HG02571 (cell line): ENCODE measurements at regions not wholly inside any gene's neighbourhood (a gene's known extent, or its start where the extent isn't known, plus 50 kb on each side); places are given as distances from the start of the nearest gene placed in this dataset.
"Not testable (repeated sequence)": the region's sequence is repeated elsewhere in the genome, so short reads cannot be mapped to it uniquely, and the experiment has no call there.

Experiments
- ATAC-seq: cut with Tn5 transposase; IDR thresholded peaks from one replicate; pipeline ENCODE4 v1.9.1; 2021; ENCODE audit warnings: mild to moderate bottlenecking, moderate library complexity; ENCODE audit not compliant: unreplicated experiment

GRCh38 chrX:75873993-75874392 is 88.9 kb upstream of the MAGEE2 start:
- no peak for ATAC-seq

DNA sequence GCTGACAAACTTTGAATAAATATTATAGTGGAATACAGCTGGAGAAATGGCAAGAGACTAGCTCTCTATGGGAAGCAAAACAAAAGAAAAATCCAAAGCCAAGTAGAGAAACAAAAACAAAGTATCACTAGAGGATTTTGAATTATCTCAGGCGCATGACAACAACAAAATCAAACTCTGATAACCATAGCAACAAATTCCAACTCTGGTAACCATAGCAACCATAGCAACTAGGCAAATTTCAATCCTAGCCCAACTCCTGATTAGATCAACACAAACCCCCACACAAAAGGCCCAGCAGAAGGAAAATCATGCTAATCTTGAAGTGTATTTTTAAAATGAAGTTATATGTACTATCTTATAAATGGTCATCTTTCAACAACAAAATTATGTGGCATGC is 98.4 kb upstream of the MAGEE2 start:
- no peak for ATAC-seq

- ATAC-seq: no peak
Observed at GRCh38 chrX:75887833-75888232, 102.8 kb upstream of the MAGEE2 start.

- ATAC-seq: no peak
Observed at GRCh38 chrX:75892749-75893148, 107.7 kb upstream of the MAGEE2 start.

DNA sequence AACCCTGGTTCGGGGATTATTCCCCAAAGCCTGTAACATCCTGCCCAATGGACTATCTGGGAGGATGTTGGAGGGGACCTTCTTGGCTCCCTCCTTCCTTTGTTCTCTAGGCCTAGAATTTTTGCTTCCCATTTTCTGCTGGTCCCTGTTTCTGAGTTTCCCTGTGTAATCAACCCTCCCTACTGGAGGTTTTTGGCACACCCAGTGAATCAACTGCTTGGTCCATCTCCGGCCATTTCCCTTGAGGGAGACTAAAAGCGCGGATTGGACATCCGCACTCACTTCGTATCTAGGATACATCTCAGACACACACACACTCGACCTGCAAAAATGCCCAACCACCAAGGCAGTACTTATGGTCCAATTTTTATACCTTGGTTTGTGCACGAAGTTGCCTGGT is 108.2 kb upstream of the MAGEE2 start:
- no peak for ATAC-seq

DNA sequence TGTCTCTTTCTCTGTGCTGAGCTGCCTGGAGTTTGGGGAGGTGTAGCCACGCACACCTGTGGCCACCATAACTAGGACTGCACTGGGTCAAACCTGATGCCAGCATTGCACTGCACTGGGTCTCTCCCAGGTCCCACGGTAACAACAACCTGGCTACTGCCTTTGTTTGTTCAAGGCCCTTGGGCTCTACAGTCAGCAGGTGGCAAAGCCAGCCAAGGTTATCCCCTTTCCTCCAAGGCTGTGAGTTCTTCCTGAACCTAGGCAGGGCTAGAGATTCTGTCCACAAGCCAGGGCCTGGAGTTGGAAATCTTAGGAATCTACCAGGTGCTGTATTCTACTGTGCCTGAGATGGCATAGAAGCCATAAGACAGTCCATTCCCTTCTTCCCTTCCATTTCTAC is 126.7 kb upstream of the MAGEE2 start:
- no peak for ATAC-seq

DNA sequence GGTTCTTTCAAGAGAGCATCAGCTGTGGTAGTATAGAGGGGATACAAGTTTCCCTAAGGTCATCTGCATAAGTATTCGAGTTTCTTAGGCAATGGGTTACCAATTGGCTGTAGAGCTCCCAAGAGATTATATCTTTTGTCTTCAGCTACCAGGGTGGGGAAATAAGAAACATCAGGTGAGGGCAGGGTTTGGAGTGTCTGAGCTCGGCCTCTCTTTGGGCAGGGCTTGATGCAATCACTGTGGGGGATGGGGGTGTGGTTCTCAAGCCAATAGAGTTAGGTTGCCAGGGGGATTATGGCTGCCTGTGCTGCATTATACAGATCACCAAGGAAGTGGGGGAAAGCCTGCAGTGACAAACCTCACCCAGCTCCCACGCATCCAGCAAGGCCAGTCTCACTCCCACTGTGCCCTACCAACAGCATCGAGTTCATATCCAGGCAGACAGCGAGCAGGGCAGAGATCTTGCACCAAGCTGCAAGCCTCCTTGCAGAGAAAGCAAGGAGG is 172.1 kb upstream of the MAGEE2 start:
- no peak for ATAC-seq

DNA sequence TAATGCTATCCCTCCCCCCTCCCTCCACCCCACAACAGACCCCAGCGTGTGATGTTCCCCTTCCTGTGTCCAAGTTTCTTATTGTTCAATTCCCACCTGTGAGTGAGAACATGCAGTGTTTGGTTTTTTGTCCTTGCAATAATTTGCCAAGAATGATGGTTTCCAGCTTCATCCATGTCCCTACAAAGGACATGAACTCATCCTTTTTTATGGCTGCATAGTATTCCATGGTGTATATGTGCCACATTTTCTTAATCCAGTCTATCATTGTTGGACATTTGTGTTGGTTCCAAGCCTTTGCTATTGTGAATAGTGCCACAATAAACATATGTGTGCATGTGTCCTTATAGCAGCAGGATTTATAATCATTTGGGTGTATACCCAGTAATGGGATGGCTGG is 176.3 kb upstream of the MAGEE2 start:
- not testable (repeated sequence) for ATAC-seq

- no peak for ATAC-seq
Observed at GRCh38 chrX:75963774-75964173, 178.7 kb upstream of the MAGEE2 start.

- no peak for ATAC-seq
Observed at GRCh38 chrX:75968293-75968692, 183.2 kb upstream of the MAGEE2 start.

- ATAC-seq: no peak
Observed at GRCh38 chrX:75986976-75987375, 185.9 kb upstream of the PBDC1 start.

DNA sequence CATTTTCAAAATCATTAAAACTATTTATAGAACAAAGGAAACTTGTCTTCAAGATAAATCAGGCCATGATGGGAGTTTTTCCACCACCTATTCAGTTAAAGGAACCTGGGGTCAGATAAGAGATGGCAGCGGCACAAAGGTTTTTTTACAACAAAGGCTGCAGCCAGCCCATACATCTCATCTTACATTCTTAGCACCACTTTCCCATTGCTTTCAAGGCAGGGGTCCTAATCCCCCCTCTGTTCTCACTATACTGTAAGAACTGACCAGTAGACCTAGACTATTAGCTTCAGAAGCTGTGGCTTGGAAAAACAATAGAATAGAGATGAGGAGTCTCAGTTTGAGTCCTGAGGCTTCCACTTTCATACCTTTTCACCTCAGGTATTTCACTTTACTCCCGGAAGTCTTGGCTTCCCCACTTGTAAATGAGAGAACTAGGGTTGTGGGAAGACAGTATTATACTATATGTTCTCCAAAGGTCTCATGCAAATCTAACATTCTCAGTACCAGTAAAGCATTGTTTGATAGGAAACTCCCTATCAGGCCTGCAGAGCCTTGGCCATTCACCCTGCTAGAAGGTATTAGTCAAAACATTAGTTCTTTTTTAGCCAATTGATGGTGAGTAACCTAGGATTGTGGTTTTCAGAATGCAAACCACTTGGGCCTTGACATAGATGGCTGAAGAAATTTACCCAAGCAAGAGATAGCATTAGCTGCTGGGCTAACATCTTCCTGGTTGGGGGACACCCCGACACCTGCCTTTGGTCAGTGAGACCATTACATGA is 182.9 kb upstream of the PBDC1 start:
- peak; percentile 85 for ATAC-seq

- no peak for ATAC-seq
Observed at GRCh38 chrX:75997692-75998091, 175.2 kb upstream of the PBDC1 start.

DNA sequence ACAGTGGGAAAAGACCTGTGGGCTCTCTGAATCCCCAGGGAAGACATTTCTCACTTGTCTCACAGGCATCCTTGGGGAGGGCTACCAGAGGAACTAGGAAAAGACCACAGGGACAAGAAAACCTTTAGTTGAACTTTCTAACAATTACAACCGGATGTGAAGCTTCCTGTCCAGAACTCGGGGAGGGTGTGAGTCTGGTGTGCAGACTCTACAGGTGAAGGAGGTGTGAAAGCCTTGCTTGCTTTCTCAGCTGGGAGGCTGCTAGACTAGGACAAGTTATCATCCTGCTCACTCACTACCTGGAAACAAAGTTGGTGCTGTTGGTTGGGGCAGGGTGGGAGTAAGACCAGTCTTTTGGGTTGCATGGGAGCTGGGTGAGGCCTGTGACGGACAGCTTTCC is 158.5 kb upstream of the PBDC1 start:
- no peak for ATAC-seq

DNA sequence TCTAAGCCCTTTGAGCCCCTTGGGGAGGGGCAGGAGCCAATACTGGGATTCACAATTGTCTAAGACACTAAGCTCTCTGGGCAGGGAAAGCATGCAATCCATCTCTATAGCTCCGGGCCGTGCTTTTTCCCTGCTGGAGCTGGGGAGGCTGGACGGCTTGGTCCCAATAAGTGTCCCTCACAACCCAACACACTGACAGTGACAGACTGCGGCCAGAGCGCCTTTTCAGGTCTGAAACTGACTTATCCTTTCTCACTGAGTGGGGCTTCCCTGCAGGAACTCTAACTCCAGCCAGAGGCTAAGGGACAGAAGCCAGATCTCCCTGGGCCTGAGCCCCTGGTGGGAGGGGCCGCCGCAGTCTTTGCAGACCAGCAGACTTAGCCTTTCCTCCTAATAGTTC is 146.6 kb upstream of the PBDC1 start:
- no peak for ATAC-seq

DNA sequence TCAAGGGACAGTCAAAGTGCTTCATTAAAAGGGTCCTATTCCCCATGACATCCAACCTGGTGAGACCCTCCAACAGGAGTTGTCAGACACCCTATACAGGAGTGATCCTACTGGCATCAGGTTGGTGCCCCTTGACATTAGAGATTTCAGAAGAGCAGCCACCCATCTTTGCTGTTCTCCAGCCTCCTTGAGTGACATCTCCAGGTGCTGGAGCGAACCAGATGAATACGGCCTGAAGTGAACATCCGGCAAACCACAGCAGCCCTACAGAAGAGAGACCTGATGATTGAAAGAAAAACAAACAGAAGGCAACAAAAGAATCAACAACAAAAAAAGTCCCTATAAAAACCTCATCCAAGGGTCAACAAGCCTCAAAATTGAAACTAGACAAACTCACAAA is 146.1 kb upstream of the PBDC1 start:
- ATAC-seq: no peak

DNA sequence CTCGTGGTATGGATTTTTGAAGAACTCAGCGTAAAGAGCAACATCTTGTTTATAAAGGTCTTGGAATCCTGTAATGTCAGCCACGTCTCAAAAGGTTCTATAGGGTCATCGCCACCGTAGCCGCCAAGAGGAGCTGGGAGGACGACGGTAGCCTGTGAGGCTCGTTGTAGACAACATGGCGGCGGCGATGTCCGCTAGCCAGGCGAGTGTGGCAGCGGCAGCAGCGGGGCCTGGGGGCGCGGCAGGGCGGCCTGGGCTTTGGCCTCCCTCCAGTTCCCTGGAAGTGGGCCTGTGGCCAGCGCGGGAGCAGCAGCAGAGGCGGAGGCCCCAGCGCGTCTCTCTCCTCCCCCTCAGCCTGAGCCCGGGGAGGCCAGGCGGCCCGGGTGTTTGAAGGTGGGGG is 143.5 kb upstream of the PBDC1 start:
- ATAC-seq: no peak

- no peak for ATAC-seq
Observed at GRCh38 chrX:76064825-76065224, 108.0 kb upstream of the PBDC1 start.

DNA sequence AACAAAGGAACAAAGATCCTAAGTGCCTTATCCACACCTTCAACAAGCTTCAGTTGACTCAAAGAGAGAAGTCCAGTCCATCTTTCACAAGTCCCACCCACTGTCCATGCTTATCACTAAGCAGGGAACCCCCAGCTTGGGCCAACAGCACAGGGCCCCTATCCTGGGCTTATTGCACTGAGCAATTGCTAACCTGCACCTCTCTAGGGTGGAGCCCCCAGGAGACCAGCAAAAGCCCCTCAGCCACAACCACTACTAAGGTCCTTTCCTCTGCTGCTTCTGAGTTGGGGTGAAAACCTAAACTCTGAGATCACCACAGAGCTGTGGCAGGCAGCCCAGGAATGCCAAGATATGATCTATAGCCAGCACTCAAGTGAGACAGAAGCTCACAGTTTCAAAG is 96.7 kb upstream of the PBDC1 start:
- ATAC-seq: no peak

- no peak for ATAC-seq
Observed at GRCh38 chrX:76109654-76110053, 63.2 kb upstream of the PBDC1 start.
